ENCODE measurements at regions not wholly inside any gene's neighbourhood (a gene's known extent, or its start where the extent isn't known, plus 50 kb on each side); places are given as distances from the start of the nearest gene placed in this dataset.
A peak's percentile ranks its signal among the peaks of the same experiment; 100 is the strongest.

GRCh38 chr3:168331756-168332155 lies 236.0 kb upstream of the GOLIM4 start:
- DNase-seq (ENCODE audit: low read depth) = no peak
- no peak overlapping the region for H3K4me3 ChIP-seq (ENCODE audit: low read depth, low read length)
- no peak for TF ChIP-seq CTCF (conservative IDR thresholded peaks at IDR 0.05; ENCODE audit: low read depth, low read length)

- H3K4me3 ChIP-seq (ENCODE audit: low read depth, low read length) = no peak overlapping the region
- no peak for TF ChIP-seq CTCF (conservative IDR thresholded peaks at IDR 0.05; ENCODE audit: low read depth, low read length)
- no peak for DNase-seq (ENCODE audit: low read depth)
Measured at GRCh38 chr3:168330983-168331382, 235.3 kb upstream of the GOLIM4 start.

GRCh38 chr3:168327856-168328255 lies 232.1 kb upstream of the GOLIM4 start:
- TF ChIP-seq CTCF (conservative IDR thresholded peaks at IDR 0.05; ENCODE audit: low read depth, low read length) = no peak
- H3K4me3 ChIP-seq (ENCODE audit: low read depth, low read length) = no peak overlapping the region
- peak; percentile 23 for DNase-seq (ENCODE audit: low read depth)

- no peak for DNase-seq (ENCODE audit: low read depth)
- TF ChIP-seq CTCF (conservative IDR thresholded peaks at IDR 0.05; ENCODE audit: low read depth, low read length) = no peak
- H3K4me3 ChIP-seq (ENCODE audit: low read depth, low read length) = no peak overlapping the region
Measured at GRCh38 chr3:168325684-168326083, 230.0 kb upstream of the GOLIM4 start.

- DNase-seq (ENCODE audit: low read depth) = no peak
- no peak overlapping the region for H3K4me3 ChIP-seq (ENCODE audit: low read depth, low read length)
- TF ChIP-seq CTCF (conservative IDR thresholded peaks at IDR 0.05; ENCODE audit: low read depth, low read length) = no peak
Measured at GRCh38 chr3:168322941-168323340, 227.2 kb upstream of the GOLIM4 start.

GRCh38 chr3:168314166-168314565 lies 218.4 kb upstream of the GOLIM4 start:
- no peak overlapping the region for H3K4me3 ChIP-seq (ENCODE audit: low read depth, low read length)
- no peak for TF ChIP-seq CTCF (conservative IDR thresholded peaks at IDR 0.05; ENCODE audit: low read depth, low read length)
- no peak for DNase-seq (ENCODE audit: low read depth)

GRCh38 chr3:168312984-168313383 lies 217.3 kb upstream of the GOLIM4 start:
- no peak overlapping the region for H3K4me3 ChIP-seq (ENCODE audit: low read depth, low read length)
- TF ChIP-seq CTCF (conservative IDR thresholded peaks at IDR 0.05; ENCODE audit: low read depth, low read length) = no peak
- DNase-seq (ENCODE audit: low read depth) = no peak
